Right lobe of liver (tissue), 6 donors: ENCODE measurements at regions not wholly inside any gene's neighbourhood (a gene's known extent, or its start where the extent isn't known, plus 50 kb on each side); places are given as distances from the start of the nearest gene placed in this dataset.
"Not testable (repeated sequence)": the region's sequence is repeated elsewhere in the genome, so short reads cannot be mapped to it uniquely, and the experiment has no call there.

Experiments used
- ATAC-seq, 4 donors: fragments of 200-7000 bp; cut with Tn5 transposase; one replicate each; pipeline ENCODE4 v1.9.1; 2020; ENCODE audit warnings: mild to moderate bottlenecking in 4 of 4, moderate library complexity in 4 of 4
- DNase-seq, 3 donors: peaks; one replicate each; pipeline ENCODE4 v3.0.0-alpha.2; 2020
- H3K27ac ChIP-seq, 3 donors: fragments of 200-600 bp; one replicate each; pipeline ENCODE4 v1.8.0; 2022
- H3K27me3 ChIP-seq, 2 donors: fragments of 200-600 bp; one replicate each; pipeline ENCODE4 v1.8.0; 2022
- H3K36me3 ChIP-seq, 4 donors: fragments of 200-600 bp; sonication (generic) in 1 of 4; one replicate each; pipeline versions ENCODE4 v1.5.1 to v1.8.0; 2017 to 2022; ENCODE audit warnings: control low read depth in 1 of 4
- H3K4me1 ChIP-seq, 4 donors: fragments of 200-600 bp; sonication (generic) in 1 of 4; one replicate each; pipeline versions ENCODE4 v1.5.1 to v1.8.0; 2017 to 2022; ENCODE audit warnings: control low read depth in 1 of 4
- H3K4me3 ChIP-seq, 3 donors: fragments of 200-600 bp; one replicate each; pipeline ENCODE4 v1.8.0; 2022
- H3K9me3 ChIP-seq, 4 donors: fragments of 200-600 bp; sonication (generic) in 1 of 4; one replicate each; pipeline versions ENCODE4 v1.5.1 to v1.8.0; 2017 to 2022; ENCODE audit warnings: control low read depth in 1 of 4
- CTCF ChIP-seq, 4 donors: fragments of 200-600 bp in 3 of 4; fragments of 450-650 bp in 1 of 4; IDR thresholded peaks; one replicate each; pipeline versions ENCODE4 v1.5.1 to v1.8.0; 2016 to 2022; ENCODE audit warnings: antibody characterized with exemption in 4 of 4, mild to moderate bottlenecking in 2 of 4
- POLR2A ChIP-seq: fragments of 450-650 bp; IDR thresholded peaks from one replicate; pipeline ENCODE4 v1.6.1; 2017; ENCODE audit warnings: antibody characterized with exemption, mild to moderate bottlenecking
- WGBS: methylation state at CpG from one replicate; pipeline ENCODE4 v1.1.6; 2018; ENCODE audit warnings: low coverage, low lambda C conversion rate; ENCODE audit not compliant: insufficient coverage; ENCODE audit errors: missing lambda C conversion rate; 5-methylcytosine and 5-hydroxymethylcytosine counted together
- intact Hi-C, 2 donors: fragments of 100-400 bp; cut with DNase I; formaldehyde crosslinking; loops; one replicate each; pipeline versions ENCODE4 v1.11.2 to v1.14.1; 2022
- donor health status: DM: no; HTN: yes; CAD: no.
- donor health status: DM: no; HTN: no; CAD: no.
- donor health status: DM: no; HTN: no; CAD: no.
- donor health status: DM: no; HTN: yes; CAD: no.
- donor health status: DM: no; HTN: yes; CAD: no.

- ATAC-seq: no peak
- H3K4me1 ChIP-seq: no peaks in the 10 kb centered on the region
- no peaks in the 10 kb centered on the region for H3K27me3 ChIP-seq
- no peak for DNase-seq
- intact Hi-C loops: no loop called here
- no peak overlapping the region for H3K27ac ChIP-seq
- WGBS: 25% methylated on average over 2 of the region's 2 CpGs
- H3K36me3 ChIP-seq: no peaks in the 10 kb centered on the region
- no peak overlapping the region for H3K4me3 ChIP-seq
- H3K9me3 ChIP-seq: no peaks in the 10 kb centered on the region
- no peak for TF ChIP-seq CTCF (IDR thresholded peaks at IDR 0.05)
- TF ChIP-seq POLR2A: no peak
Observed at GRCh38 chr11:96990914-96991313, 601.1 kb downstream of the JRKL start.

- Histone ChIP-seq H3K27ac (no peak overlapping the region), H3K4me1 (no peaks in the 10 kb centered on the region), H3K36me3 (no peaks in the 10 kb centered on the region), H3K4me3 (no peak overlapping the region), H3K9me3 (no peaks in the 10 kb centered on the region), H3K27me3 (no peaks in the 10 kb centered on the region)
- intact Hi-C loops: no loop called here
- WGBS: 55% methylated on average over 5 of the region's 5 CpGs
- TF ChIP-seq CTCF (IDR thresholded peaks at IDR 0.05) (no peak), POLR2A (no peak)
- DNase-seq (no peak), ATAC-seq (no peak)
Observed at GRCh38 chr11:97000481-97000880, 610.7 kb downstream of the JRKL start.

GRCh38 chr11:97007283-97007682, 617.5 kb downstream of the JRKL start:
- Histone ChIP-seq H3K4me1 (no peaks in the 10 kb centered on the region), H3K27ac (no peak overlapping the region), H3K4me3 (no peak overlapping the region), H3K9me3 (no peaks in the 10 kb centered on the region), H3K27me3 (no peaks in the 10 kb centered on the region), H3K36me3 (no peaks in the 10 kb centered on the region)
- 34% methylated on average over 2 of the region's 2 CpGs for WGBS
- intact Hi-C loops: no loop called here
- ATAC-seq: no peak
- TF ChIP-seq POLR2A (no peak), CTCF (IDR thresholded peaks at IDR 0.05) (no peak)
- DNase-seq: no peak

GRCh38 chr11:97009613-97010012, 619.8 kb downstream of the JRKL start:
- H3K27me3 ChIP-seq: no peaks in the 10 kb centered on the region
- no peak overlapping the region for H3K4me3 ChIP-seq
- no peaks in the 10 kb centered on the region for H3K36me3 ChIP-seq
- H3K4me1 ChIP-seq: no peaks in the 10 kb centered on the region
- ATAC-seq (no peak), DNase-seq (no peak)
- no peak for TF ChIP-seq POLR2A
- no peak for TF ChIP-seq CTCF (IDR thresholded peaks at IDR 0.05)
- no peak overlapping the region for H3K27ac ChIP-seq
- no peaks in the 10 kb centered on the region for H3K9me3 ChIP-seq
- WGBS: 42% methylated on average over 1 of the region's 1 CpG
- intact Hi-C loops: no loop called here

- H3K4me1 ChIP-seq, intact Hi-C loops, H3K4me3 ChIP-seq, H3K27ac ChIP-seq, ATAC-seq, H3K9me3 ChIP-seq, H3K27me3 ChIP-seq, H3K36me3 ChIP-seq, DNase-seq: not testable (repeated sequence)
- 70% methylated on average over 10 of the region's 10 CpGs for WGBS
Observed at GRCh38 chr11:97010997-97011396, 621.2 kb downstream of the JRKL start.
